PFSK-1 (cell line): ENCODE measurements at regions not wholly inside any gene's neighbourhood (a gene's known extent, or its start where the extent isn't known, plus 50 kb on each side); places are given as distances from the start of the nearest gene placed in this dataset.

Experiments used
- FOXP2 ChIP-seq: optimal IDR thresholded peaks from 2 replicates; pipeline ENCODE3; 2011; ENCODE audit warnings: borderline replicate concordance, control low read depth, inconsistent platforms; ENCODE audit not compliant: insufficient read depth; ENCODE audit errors: extremely low read length, extremely low read depth
- REST ChIP-seq, 2 experiments: IDR thresholded peaks; 2 replicates each; pipeline versions ENCODE4 v1.6.1 to v1.8.0; 2011 to 2012; ENCODE audit warnings: low read depth in 2 of 2, low read length in 2 of 2, control low read depth in 1 of 2, inconsistent platforms in 1 of 2, mild to moderate bottlenecking in 1 of 2, moderate library complexity in 1 of 2; ENCODE audit not compliant: insufficient read depth in 1 of 2

GRCh38 chr2:56743807-56744206 lies 560.0 kb downstream of the CCDC85A start:
- TF ChIP-seq FOXP2 (no peak), REST (IDR thresholded peaks at IDR 0.05; ENCODE audit: insufficient read depth in 1 of 2, low read depth in 2 of 2, low read length in 2 of 2) (no peak)
